Pancreas (tissue), 10 donors: ENCODE measurements at regions not wholly inside any gene's neighbourhood (a gene's known extent, or its start where the extent isn't known, plus 50 kb on each side); places are given as distances from the start of the nearest gene placed in this dataset.

Source experiments
- ATAC-seq, 4 donors: fragments of 200-7000 bp; cut with Tn5 transposase; one replicate each; pipeline versions ENCODE4 v1.8.0 to v1.9.1; 2020; ENCODE audit warnings: mild to moderate bottlenecking in 4 of 4, moderate library complexity in 4 of 4
- DNase-seq, 6 donors: peaks; one replicate each; pipeline ENCODE4 v3.0.0-alpha.2; 2020
- FAIRE-seq: peaks from 2 replicates; lab custom pipeline; 2012; peaks lifted over from hg19 to GRCh38; lab: Jason Lieb, UNC
- H3K27ac ChIP-seq, 4 donors: fragments of 200-600 bp; sonication (generic); 1 replicate in 3 of 4; 2 replicates in 1 of 4; pipeline versions ENCODE4 v1.5.0 to v1.8.0; 2020
- H3K27me3 ChIP-seq, 4 donors: fragments of 200-600 bp; one replicate each; pipeline ENCODE4 v1.8.0; 2021
- H3K36me3 ChIP-seq, 3 donors: fragments of 200-600 bp; sonication (generic) in 1 of 3; one replicate each; pipeline versions ENCODE4 v1.5.0 to v1.8.0; 2020 to 2021
- H3K4me1 ChIP-seq, 3 donors: fragments of 200-600 bp; one replicate each; pipeline ENCODE4 v1.8.0; 2021
- H3K4me3 ChIP-seq, 4 donors: fragments of 200-600 bp; sonication (generic) in 2 of 4; one replicate each; pipeline versions ENCODE4 v1.5.0 to v1.8.0; 2020 to 2021
- H3K9me3 ChIP-seq, 4 donors: fragments of 200-600 bp; one replicate each; pipeline ENCODE4 v1.8.0; 2021
- CTCF ChIP-seq, 4 donors: fragments of 200-600 bp; sonication (generic) in 3 of 4; IDR thresholded peaks; one replicate each; pipeline versions ENCODE4 v1.5.0 to v1.8.0; 2021; ENCODE audit warnings: antibody characterized with exemption in 4 of 4
- WGBS, 2 donors: extraction: QIAGEN DNeasy Blood & Tissue Kit; methylation state at CpG; one replicate each; pipeline ENCODE4 v1.1.7; 2013; 5-methylcytosine and 5-hydroxymethylcytosine counted together
- intact Hi-C, 3 donors: fragments of 100-400 bp; cut with DNase I; formaldehyde crosslinking; loops; one replicate each; pipeline versions ENCODE4 v1.11.1 to v1.14.2; 2022
- donor health status: healthy with polysubstance abuse.
- donor health status: DM: no; HTN: no; CAD: no; lungs with moderate emphysema.
- donor health status: DM: no; HTN: no; CAD: no.
- donor health status: control.
- donor health status: control.
- donor health status: Bipolar disorder and iron deficiency.
- donor health status: DM: yes; HTN: yes; CAD: no.
- donor health status: DM: no; HTN: no; CAD: no.
- donor health status: DM: no; HTN: no; CAD: no.
- donor health status: DM: yes; HTN: yes; CAD: no.

GRCh38 chr4:116796022-116796421 lies 289.4 kb downstream of the TRAM1L1 start:
- TF ChIP-seq CTCF (IDR thresholded peaks at IDR 0.05) = no peak
- no peak for DNase-seq
- no peak for FAIRE-seq
- 49 to 54% methylated on average over 2 of the region's 2 CpGs for WGBS, 2 donors
- H3K36me3 ChIP-seq = no peaks in the 10 kb centered on the region
- intact Hi-C loops = no loop called here
- H3K4me1 ChIP-seq = no peaks in the 10 kb centered on the region
- H3K9me3 ChIP-seq = no peaks in the 10 kb centered on the region
- no peak for ATAC-seq
- H3K27ac ChIP-seq = no peak overlapping the region
- no peak overlapping the region for H3K4me3 ChIP-seq
- H3K27me3 ChIP-seq = no peaks in the 10 kb centered on the region

- H3K9me3 ChIP-seq = no peaks in the 10 kb centered on the region
- H3K27ac ChIP-seq = no peak overlapping the region
- H3K4me3 ChIP-seq = no peak overlapping the region
- ATAC-seq (no peak), FAIRE-seq (no peak), DNase-seq (no peak)
- TF ChIP-seq CTCF (IDR thresholded peaks at IDR 0.05) = no peak
- intact Hi-C loops = no loop called here
- no peaks in the 10 kb centered on the region for H3K27me3 ChIP-seq
- H3K36me3 ChIP-seq = no peaks in the 10 kb centered on the region
- H3K4me1 ChIP-seq = no peaks in the 10 kb centered on the region
- WGBS, 2 donors = 85% methylated on average over 2 of the region's 2 CpGs
Measured at GRCh38 chr4:116788723-116789122, 296.7 kb downstream of the TRAM1L1 start.

DNA sequence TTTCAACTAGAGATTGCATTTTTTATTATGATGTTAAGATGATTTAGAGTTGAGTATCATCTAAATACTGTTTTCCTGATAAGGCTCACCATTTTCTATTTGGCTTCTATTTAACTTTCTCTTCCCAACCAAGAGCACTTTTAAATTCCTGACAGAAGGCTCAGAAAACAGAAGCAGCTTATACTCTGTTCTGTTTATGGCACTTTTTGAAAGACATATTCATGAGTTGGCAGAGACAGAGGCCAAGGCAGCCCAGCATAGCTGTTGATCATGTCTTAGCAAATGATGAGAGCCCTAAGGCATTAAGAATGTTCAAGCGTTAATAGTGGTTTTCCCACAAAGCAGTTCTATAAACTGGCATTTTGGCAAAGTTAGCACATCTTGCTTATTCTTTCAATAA lies 330.3 kb downstream of the TRAM1L1 start:
- TF ChIP-seq CTCF (IDR thresholded peaks at IDR 0.05) = no peak
- ATAC-seq = no peak
- intact Hi-C loops = no loop called here
- H3K27me3 ChIP-seq = no peaks in the 10 kb centered on the region
- no peak overlapping the region for H3K27ac ChIP-seq
- 79 to 86% methylated on average over 1 of the region's 1 CpG for WGBS, 2 donors
- H3K9me3 ChIP-seq = no peaks in the 10 kb centered on the region
- no peak for DNase-seq
- H3K36me3 ChIP-seq = no peaks in the 10 kb centered on the region
- no peaks in the 10 kb centered on the region for H3K4me1 ChIP-seq
- FAIRE-seq = no peak
- H3K4me3 ChIP-seq = no peak overlapping the region

- Histone ChIP-seq H3K4me1 (no peaks in the 10 kb centered on the region), H3K4me3 (no peak overlapping the region), H3K27me3 (no peaks in the 10 kb centered on the region), H3K36me3 (no peaks in the 10 kb centered on the region), H3K9me3 (no peaks in the 10 kb centered on the region), H3K27ac (no peak overlapping the region)
- intact Hi-C loops = no loop called here
- no peak for TF ChIP-seq CTCF (IDR thresholded peaks at IDR 0.05)
- no peak for DNase-seq
- 20 to 23% methylated on average over 2 of the region's 2 CpGs for WGBS, 2 donors
- no peak for ATAC-seq
- no peak for FAIRE-seq
Measured at GRCh38 chr4:116752027-116752426, 333.3 kb downstream of the TRAM1L1 start.

- H3K4me1 ChIP-seq = no peaks in the 10 kb centered on the region
- FAIRE-seq = no peak
Measured at GRCh38 chr4:116736756-116737155, 348.6 kb downstream of the TRAM1L1 start.

More at GRCh38 chr4:116736756-116737155, 348.6 kb downstream of the TRAM1L1 start:
- no peaks in the 10 kb centered on the region for H3K36me3 ChIP-seq
- H3K4me3 ChIP-seq = no peak overlapping the region
- H3K9me3 ChIP-seq = no peaks in the 10 kb centered on the region
- no peak for TF ChIP-seq CTCF (IDR thresholded peaks at IDR 0.05)
- WGBS, 2 donors = 85 to 89% methylated on average over 1 of the region's 1 CpG
- ATAC-seq (no peak), DNase-seq (no peak)
- no peaks in the 10 kb centered on the region for H3K27me3 ChIP-seq
- intact Hi-C loops = no loop called here
- H3K27ac ChIP-seq = no peak overlapping the region
